Thyroid gland (tissue), 4 donors: ENCODE measurements at regions not wholly inside any gene's neighbourhood (a gene's known extent, or its start where the extent isn't known, plus 50 kb on each side); places are given as distances from the start of the nearest gene placed in this dataset.

ENCODE experiments used
- CTCF ChIP-seq, 6 experiments: fragments of 200-600 bp in 3 of 6; fragments of 450-650 bp in 3 of 6; sonication (generic) in 3 of 6; IDR thresholded peaks; one replicate each; pipeline ENCODE4 v1.5.1; 2016 to 2019; ENCODE audit warnings: antibody characterized with exemption in 6 of 6, mild to moderate bottlenecking in 2 of 6, inconsistent platforms in 1 of 6, moderate library complexity in 1 of 6
- POLR2A ChIP-seq, 2 donors: fragments of 450-650 bp; IDR thresholded peaks; one replicate each; pipeline ENCODE4 v1.6.1; 2017; ENCODE audit warnings: antibody characterized with exemption in 2 of 2, mild to moderate bottlenecking in 2 of 2, moderate library complexity in 1 of 2

- no peak for TF ChIP-seq CTCF (IDR thresholded peaks at IDR 0.05)
- no peak for TF ChIP-seq POLR2A (IDR thresholded peaks at IDR 0.05)
Observed at GRCh38 chr11:33525789-33526188, 174.8 kb downstream of the C11orf91 start.
